ENCODE measurements at regions not wholly inside any gene's neighbourhood (a gene's known extent, or its start where the extent isn't known, plus 50 kb on each side); places are given as distances from the start of the nearest gene placed in this dataset.
A peak's percentile ranks its signal among the peaks of the same experiment; 100 is the strongest.
"Not testable (repeated sequence)": the region's sequence is repeated elsewhere in the genome, so short reads cannot be mapped to it uniquely, and the experiment has no call there.

DNA sequence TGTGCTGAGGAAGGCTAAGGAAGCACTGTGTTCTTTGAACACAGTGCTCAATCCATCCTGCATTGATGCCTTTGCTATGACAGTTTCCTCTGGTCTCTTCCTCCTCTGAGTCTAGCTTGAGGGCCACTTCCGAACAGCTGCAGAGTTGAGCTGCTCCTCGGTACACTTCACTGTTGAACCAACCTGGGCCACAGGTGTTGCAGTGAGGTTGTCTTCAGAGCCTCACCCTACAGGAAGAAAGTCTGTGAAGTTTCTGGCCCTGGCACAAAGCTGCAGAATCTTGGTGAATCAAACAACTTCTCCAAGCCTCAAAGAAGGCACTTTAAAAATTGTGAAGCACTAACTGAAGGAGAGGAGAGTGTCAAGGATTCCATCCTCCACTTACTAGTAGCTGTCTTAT, 394.0 kb downstream of the KCNRG start:
- no peak for DNase-seq

DNA sequence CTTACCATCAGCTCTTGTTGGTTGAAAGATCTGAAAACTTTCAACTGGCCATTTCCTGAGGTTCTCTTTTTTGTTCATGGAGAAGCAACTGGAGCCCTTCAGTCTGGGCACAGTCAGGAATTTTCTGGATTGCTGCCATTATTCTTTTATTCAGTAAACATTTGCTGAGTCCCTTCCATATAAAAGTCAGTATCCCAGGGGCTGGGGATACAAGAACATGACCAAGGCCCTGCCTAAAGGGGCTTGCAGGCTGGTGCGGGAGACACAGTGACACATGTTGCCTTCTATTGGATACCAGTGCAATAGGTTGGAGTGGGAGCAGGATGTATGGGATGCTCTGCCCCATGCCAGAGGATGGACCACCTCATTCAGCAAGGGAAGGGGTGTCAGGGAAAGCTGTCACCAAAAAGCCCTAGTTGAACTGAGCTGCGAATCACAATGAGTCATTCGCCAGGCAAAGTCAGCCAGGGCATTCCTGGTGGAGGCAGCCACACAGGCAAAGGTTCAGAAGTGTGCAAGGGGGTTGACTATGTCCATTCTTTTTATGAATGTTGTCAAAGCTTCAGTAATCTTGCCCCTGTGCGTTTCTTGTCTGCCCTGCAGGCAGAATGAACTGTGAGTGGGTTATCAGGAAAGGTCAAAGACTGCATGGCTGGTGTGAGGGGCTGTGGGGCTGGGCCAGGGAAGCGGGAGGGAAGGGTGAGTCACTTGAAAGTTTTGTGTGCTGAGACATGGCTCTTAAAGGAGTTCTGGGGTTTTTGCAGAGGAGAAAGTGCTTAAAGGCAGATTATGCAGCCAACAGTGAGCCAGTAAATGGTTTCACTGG, 395.9 kb downstream of the KCNRG start:
- no peak for DNase-seq

DNA sequence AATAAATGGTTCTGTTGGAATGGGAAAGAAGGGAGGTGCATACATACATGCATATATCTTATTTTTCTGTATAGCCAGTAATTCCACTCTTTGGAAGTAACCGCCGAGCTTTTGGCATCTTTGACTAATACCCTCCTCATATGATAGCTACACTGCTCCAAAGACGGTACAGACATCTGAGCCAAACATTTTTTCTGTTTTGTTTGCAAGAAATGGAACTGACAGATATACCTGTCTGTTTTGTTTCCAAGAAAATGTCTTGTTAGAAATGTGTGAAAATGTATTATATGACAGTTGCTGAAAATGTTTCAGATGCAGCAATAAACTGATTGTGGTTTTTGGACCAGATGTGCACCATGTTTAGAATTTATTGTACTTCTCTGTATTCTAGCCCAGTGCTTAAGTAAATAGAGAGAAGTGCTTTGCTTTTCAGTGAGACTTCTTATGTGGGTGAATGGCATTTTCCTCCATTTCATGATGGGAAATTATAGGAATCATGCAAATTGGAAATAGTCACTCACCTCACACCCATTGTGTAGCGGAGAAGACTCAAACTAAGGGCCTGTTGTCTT, 396.9 kb downstream of the KCNRG start:
- no peak for DNase-seq

DNA sequence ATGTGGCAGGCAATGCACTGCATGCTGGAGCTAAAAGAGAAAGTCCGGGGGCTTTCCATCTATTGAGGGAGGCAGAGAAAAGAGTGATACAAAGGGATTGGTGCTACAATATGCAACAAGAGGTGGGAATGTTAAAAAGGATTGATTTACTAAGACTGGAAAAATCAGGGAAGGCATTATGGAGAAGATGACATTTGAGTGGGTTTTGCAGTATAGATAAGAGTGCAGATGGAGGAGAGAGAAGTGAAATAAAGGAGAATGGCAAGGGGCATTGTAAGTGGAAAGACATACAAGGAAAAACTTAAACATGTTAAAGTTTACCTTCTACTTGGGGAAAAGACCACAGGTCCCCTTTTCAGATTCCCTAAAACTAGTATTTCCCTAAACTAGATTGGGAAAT, 399.4 kb downstream of the KCNRG start:
- no peak for DNase-seq

DNA sequence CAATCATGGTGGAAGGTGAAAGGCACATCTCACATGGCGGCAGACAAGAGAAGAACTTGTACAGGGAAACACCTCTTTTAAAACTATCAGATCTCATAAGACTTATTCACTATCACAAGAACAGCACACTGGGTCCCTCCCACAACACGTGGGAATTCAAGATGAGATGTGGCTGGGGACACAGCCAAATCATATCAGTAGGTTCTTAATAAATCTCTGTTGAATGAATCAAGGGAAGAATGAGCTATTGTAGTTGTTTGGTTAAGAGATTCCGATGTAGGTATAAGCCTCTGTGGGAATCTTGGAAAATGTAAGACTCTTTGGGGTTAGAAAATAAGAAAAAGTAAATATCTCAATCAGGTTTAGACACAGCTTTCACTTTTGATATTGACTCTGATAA, 400.2 kb downstream of the KCNRG start:
- no peak for DNase-seq

DNA sequence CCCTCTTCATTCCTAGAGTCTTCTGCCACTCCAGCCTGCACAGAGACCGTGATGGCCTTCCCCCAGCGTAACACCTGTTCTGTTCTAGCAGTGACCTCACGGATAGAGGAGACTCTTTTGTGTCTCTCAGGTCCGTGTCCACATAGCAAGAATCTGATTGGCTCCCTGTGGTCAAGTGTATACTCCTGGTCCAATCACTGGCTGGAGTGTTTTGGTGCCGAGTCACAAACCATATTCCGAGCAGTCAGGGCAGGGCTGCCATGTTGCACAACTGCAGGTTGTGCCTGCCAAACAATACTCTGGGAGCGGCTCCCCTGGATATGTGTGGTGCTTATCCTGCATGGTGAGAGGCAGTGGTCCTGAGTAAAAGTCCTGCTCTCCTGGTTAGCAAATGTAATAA, 402.4 kb downstream of the KCNRG start:
- DNase-seq: peak in 1 of 58 donors; percentile 0

DNA sequence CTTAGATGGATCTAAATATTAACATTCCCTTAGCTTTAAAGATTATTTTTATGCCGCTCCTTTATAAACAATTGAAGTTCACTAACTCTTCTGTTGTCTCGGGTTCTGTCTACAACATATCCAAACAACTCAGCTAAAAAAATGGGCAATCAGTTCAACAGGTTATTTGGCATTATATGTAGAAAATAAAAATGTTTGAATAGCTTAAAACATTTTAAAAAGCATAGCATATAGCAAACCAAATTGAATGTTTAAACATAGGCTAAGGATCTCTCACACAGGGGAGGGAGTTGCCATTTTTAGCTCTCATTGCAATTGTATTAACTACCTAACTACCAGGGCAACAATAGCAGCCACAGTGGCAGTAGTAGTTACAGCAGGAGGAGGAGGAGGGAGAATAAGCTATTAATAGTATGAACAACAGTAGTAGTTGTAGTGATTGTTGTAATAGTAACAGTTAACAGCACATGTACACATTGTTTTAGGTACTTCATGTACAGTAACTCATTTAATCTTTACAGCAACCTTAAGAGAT, 404.2 kb downstream of the KCNRG start:
- no peak for DNase-seq

DNA sequence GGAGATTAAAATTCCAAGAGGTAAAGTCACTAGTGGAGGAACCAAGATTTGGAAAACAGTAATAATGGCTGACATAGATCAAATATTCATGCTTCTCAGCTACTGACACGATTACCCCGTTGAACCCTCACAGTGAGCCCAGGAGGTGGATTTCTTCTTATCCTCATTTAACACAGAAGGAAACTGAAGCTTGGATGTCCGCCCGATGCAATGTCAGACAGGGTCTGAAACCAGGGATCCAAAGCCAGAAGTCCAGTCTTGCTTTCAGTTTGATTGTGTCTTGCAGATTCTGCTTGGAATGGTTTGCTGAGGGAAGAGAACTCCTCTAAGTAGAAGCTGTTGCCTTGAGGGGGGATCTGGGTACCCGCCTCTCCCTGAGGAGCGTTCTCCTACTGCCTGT, 404.7 kb downstream of the KCNRG start:
- DNase-seq: peak in 12 of 58 donors; percentile 1 to 24 (median 8)

DNA sequence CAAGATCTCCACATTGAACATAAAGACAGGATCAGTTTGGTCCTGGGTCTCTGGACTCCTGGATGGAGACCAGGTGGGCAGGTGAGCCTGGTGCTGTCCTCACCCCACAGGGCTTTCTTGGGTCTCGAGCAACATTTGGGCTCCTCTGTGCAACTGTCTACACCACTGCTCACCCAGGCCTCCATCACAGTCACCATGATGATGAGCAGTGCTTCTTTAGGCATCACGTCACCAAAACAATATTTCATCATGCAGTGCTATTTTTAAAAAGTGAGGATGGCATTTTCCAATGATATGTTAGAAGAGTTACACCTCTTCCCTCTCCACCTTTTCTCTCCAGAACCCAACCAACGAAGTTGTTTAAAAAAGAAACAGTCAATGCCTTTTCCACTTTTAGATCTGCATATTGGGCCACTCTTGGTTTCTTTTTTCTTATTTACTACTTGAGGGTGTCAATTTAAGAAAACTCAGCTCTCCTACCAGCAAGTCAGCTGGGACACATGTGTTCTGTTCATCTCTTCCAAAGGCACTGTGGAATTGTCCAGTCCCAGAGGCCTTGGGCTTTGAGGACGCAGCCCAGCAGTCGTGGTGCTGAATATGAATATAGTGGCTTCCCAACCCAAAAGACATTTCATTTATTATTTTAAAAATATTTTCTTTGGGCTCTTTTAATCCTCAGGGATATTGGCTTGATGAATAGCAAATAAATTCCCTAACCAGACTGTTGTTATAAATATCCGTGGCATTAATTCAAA, 405.7 kb downstream of the KCNRG start:
- no peak for DNase-seq

DNA sequence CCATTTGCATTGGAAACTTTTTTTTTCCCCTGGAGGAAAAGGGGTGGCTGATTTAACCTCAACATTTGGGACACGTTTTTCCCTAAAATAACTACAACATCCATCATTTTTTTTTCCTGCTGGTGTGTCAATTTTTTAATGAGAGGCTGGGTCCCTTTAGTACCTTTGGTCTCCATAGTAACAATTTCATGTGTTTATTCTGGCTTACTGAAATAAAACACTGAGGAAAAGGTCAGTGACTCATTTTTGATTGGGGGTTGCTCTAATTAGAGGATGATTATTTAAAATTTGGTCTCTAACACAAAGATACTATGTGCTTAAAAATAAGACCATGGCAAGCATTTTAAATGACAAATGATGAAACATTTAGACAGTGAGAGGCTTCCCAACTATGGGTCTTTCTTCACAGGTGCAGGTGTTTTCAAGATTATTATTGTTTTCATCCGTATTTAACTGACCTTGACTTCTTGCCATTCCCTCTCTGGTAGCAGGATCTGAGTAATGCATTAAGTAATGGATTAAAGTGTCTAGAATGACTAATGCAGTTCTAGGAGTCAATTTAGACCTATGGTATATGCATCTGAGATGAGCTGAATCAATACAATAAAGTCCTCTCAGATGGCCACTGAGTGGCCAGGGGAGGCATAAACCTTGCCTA, 406.4 kb downstream of the KCNRG start:
- no peak for DNase-seq

DNA sequence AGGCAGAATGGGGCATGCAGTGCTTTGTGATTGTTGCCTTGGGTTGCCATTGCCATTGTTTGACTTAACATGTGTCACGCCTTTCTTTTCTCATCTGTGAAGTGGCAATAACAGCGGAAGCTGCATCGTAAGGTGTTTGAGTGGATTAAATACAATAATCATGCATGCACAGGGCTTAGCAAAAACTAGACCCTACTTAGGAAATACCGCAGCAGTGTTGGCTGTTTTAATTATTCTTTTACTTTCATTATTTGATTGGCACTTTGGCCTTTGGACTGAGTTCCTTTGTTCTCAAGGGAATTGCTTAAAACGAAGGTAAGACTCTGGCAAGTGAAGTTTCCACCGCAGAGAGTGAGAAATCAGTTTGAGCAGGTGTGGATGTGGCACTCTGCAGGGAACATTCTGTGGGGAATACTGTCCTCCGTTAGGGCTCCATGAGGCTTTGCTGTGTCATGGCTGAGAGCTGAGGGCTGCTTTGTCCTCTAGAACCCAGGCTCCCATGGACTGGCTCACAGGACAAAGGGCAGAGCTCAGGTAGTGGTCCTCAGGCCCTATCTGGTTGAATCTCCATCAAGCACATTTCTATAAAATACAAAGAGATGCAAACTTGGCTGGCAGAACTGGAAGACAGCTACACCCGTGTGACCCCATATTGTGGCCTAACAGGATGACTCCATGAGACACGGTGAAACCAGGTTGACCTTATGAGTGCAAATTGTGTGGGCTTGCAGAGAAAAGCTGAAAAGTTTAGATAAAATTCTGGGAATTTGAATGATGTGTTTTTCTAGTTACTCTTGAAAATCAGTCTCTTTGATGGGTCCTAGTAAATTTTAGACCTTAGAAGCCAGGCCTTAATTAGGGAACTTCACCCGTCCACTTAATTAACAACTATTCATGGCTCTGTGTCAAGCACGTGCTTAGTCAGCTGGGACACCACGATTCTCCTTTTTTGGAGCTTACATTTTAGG, 407.2 kb downstream of the KCNRG start:
- DNase-seq: no peak

DNA sequence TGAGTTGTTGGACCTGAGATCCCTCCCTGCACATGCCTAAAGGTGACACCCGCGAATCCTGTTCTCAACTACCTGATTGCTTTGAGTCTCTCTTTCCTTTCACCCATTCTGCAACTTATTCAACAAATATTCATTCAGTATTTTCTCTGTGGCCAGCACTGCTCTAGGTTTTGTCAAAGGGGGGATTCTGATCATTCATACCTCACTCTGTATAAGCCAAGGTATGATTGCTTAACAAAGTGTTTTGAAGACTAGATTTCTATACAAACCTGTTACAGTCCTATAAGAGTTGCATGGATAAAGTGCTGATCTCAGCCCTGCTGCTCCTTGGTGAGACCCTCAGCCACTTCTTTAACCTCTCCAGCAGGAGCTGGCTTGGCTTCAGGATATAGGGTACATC, 409.7 kb downstream of the KCNRG start:
- no peak for DNase-seq

DNA sequence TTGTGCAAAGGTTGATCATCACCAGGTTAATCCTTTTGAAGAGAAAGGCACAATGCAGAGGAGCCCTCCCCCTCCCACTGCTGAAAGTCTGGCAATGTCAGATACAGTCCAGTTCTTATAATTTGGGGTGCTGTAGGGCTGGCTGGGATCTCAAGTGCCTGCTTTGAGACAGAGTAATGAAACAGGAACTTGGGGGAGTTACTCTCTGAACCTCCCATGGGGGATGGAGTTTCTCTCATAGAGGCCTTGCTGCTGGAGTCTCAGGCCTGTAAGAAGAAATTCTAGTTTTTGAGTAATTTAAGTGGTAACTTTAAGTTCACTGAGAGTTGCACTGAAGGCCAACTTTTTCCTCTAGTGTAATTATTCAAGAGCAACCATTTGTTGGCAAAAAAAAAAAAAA, 410.5 kb downstream of the KCNRG start:
- DNase-seq: no peak

DNA sequence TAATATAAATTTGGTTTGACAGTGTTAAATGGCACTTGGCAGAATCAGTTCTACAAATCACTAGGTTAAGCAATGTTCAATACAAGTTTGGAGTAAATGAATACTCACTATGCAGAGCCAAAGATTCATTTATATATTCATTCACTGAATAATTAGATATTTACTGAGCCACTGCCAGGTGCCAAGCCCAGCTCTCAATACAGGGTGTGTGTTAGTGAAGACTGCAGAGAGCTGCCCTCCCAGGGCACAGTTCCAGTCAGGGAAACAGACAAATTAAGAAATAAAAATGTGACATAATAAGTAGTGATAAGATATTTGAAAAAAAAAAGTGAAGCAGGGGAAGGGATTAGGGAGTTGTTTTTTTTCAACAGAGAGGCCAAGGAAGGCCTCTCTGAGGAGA, 411.7 kb downstream of the KCNRG start:
- DNase-seq: no peak

DNA sequence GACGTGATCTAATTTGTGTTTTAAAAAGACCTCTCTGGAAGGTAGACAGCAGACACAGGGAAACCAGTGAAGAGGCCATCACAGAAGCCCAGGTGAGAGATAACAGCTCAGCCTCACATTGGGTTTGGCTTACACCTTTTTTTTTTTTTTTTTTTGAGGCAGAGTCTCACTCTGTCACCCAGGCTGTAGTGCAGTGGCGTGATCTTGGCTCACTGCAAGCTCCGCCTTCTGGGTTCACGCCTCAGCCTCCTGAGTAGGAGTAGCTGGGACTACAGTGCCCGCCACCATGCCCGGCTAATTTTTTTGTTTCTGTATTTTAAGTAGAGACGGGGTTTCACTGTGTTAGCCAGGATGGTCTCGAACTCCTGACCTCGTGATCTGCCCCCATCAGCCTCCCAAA, 412.3 kb downstream of the KCNRG start:
- not testable (repeated sequence) for DNase-seq

DNA sequence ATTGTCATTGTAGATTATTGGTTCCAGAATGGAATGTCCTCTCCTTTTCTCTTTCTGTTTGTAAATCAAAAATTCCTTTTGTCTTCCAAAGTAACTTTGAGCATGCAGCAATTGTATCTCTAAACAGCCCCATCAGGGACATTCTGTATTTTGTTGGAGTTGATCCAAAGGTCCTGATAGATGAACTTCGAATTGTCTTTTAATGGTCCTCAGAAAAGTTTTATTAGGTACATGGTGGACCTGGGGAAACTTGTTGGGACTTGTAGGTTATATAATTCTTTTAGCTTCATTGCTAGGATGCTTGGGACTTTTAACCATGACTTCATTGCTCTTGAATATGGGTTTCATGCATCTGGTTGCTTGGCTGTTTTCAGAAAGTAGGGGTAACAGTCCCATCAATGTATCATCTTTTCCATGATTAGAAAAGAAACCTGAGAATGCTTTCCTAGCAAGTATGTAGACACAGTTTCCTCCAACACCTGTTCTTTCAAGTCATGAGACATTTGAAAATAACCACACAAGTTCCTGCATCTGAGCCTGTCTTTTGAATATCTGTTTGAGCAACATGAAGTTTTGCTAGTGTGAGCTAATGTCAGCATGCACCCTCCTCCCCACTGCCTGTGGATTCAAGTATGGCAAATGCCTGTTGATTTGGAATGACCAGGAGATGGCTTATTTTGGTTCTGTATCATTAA, 413.1 kb downstream of the KCNRG start:
- DNase-seq: no peak

DNA sequence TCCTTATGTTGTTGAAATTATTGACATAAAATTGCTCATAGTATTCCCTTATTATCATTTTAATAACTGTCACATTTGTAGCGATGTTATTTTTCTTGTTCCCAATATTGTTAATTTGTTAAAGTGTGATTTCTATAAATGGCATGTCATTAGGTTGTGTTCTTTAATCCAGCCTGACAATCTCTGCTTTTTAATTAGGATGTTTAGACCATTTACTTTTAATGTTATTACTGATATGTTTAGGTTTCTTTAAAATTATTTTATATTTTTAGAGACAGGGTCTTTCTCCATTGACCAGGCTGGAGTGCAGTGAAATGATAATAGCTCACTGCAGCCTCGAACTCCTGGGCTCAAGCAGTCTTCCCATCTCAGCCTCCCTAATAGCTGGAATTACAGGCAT, 408.5 kb downstream of the DLEU7 start:
- DNase-seq: no peak

DNA sequence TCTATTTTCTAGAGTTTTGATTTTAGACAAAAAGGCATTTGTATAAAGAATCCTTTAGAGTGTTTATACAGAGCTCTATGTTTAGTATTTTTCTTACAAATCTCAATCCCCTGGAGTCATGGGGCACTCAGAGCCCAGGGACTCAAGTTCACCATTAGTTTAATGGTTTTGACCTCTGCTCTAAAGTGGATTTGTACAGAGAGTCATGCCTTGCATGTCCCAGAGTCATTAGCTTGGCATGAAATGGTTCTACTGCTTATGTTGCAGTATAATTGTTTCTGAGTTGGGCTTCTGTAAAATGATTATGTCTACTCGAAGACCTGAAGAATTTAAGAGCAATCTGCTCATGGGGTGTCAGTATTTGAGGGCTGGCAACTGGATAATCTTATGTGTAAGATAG, 406.2 kb downstream of the DLEU7 start:
- DNase-seq: no peak

DNA sequence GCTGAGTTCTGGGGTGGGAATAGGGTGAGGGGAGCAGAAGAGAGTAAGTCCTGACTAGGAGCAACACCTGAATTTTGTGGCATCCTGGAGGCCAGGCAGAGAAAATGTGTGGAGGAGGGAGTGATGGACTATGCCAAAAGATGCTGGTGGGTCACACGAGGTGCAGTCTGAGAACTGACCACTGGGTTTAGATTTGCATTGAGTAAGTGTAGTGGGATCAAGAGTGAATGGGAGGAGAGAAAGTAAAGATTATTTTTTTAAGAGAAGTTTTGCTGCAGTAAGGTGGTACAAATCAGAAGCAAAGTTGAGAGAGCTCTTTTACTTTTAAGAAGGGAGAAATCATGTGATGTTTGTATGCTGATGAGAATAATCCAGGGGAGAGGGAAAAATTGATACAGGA, 405.1 kb downstream of the DLEU7 start:
- no peak for DNase-seq

DNA sequence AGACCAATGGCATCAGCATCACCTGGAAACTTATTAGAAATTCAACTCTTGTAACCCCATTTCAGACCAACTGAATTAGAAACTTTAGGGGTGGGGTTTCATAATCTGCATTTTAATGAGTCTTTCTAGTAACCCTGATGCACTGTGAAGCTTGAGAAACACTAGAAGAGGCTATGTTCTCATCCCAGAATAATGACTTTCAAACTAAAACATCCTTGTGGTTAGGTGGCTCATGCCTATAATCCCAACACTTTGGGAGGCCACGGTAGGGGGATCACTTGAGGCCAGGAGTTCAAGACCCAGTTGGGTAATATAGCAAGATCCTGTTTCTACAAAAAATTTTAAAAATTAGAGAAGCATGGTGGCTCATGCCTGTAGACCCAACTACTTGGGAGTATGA, 402.4 kb downstream of the DLEU7 start:
- no peak for DNase-seq

All from anterior cingulate cortex (tissue), 58 donors.